Gastrocnemius medialis (tissue), 4 donors: ENCODE measurements at regions not wholly inside any gene's neighbourhood (a gene's known extent, or its start where the extent isn't known, plus 50 kb on each side); places are given as distances from the start of the nearest gene placed in this dataset.

ENCODE experiments used
- ATAC-seq, 2 donors: fragments of 150-250 bp; one replicate each; pipeline ENCODE4 v1.9.1; 2016
- DNase-seq, 2 donors: peaks; one replicate each; pipeline ENCODE4 v3.0.0-alpha.2; 2019
- H3K27ac ChIP-seq, 4 donors: fragments of 200-600 bp; sonication (generic); 1 replicate in 1 of 4; 2 replicates in 3 of 4; pipeline ENCODE4 v1.5.1; 2016 to 2018; ENCODE audit warnings: mild to moderate bottlenecking in 2 of 4, moderate library complexity in 1 of 4
- H3K27me3 ChIP-seq, 3 donors: fragments of 200-600 bp; sonication (generic) in 2 of 3; 1 replicate in 1 of 3; 2 replicates in 2 of 3; pipeline versions ENCODE4 v1.5.1 to v1.6.0; 2016 to 2019; ENCODE audit warnings: mild to moderate bottlenecking in 1 of 3, moderate library complexity in 1 of 3
- H3K36me3 ChIP-seq, 2 donors: fragments of 200-600 bp; sonication (generic) in 1 of 2; one replicate each; pipeline ENCODE4 v1.5.1; 2017 to 2018
- H3K4me1 ChIP-seq, 2 donors: fragments of 200-600 bp; sonication (generic) in 1 of 2; one replicate each; pipeline ENCODE4 v1.5.1; 2016 to 2017; ENCODE audit warnings: mild to moderate bottlenecking in 2 of 2
- H3K4me3 ChIP-seq, 4 donors: fragments of 200-600 bp; sonication (generic) in 3 of 4; 1 replicate in 1 of 4; 2 replicates in 3 of 4; pipeline ENCODE4 v1.5.1; 2016 to 2019; ENCODE audit warnings: mild to moderate bottlenecking in 2 of 4
- H3K9me3 ChIP-seq, 3 donors: fragments of 200-600 bp; sonication (generic) in 2 of 3; 1 replicate in 1 of 3; 2 replicates in 2 of 3; pipeline ENCODE4 v1.5.1; 2016 to 2019
- CTCF ChIP-seq, 5 experiments: fragments of 450-650 bp in 3 of 5; fragments of 200-600 bp in 2 of 5; sonication (generic) in 2 of 5; IDR thresholded peaks in 4 of 5; conservative IDR thresholded peaks in 1 of 5; 1 replicate in 4 of 5; 2 replicates in 1 of 5; pipeline ENCODE4 v1.5.1; 2016 to 2019; ENCODE audit warnings: antibody characterized with exemption in 5 of 5, mild to moderate bottlenecking in 3 of 5, moderate library complexity in 3 of 5
- POLR2A ChIP-seq, 2 donors: fragments of 450-650 bp; IDR thresholded peaks; one replicate each; pipeline ENCODE4 v1.6.1; 2017; ENCODE audit warnings: antibody characterized with exemption in 2 of 2, mild to moderate bottlenecking in 2 of 2, moderate library complexity in 2 of 2
- in situ Hi-C, 4 donors: fragments of 200-750 bp; cut with MboI; loops; one replicate each; pipeline versions ENCODE4 v1.15.0 to v1.8.0; 2017; ENCODE audit warnings: low sequenced_read_pairs in 4 of 4
- intact Hi-C: fragments of 100-400 bp; cut with DNase I; formaldehyde crosslinking; loops from one replicate; pipeline ENCODE4 v1.15.1; 2023; ENCODE audit warnings: low total_unique reads

- in situ Hi-C loops = no loop called here
- no peak overlapping the region for H3K4me3 ChIP-seq
- intact Hi-C loops = no loop called here
- H3K27ac ChIP-seq = no peak overlapping the region
- no peaks in the 10 kb centered on the region for H3K36me3 ChIP-seq
- H3K27me3 ChIP-seq = no peaks in the 10 kb centered on the region
- no peak for ATAC-seq
- no peaks in the 10 kb centered on the region for H3K4me1 ChIP-seq
- DNase-seq = no peak
- H3K9me3 ChIP-seq = no peaks in the 10 kb centered on the region
- TF ChIP-seq POLR2A (IDR thresholded peaks at IDR 0.05) = no peak
- TF ChIP-seq CTCF (IDR thresholded peaks at IDR 0.05 in 4 of 5, conservative IDR thresholded peaks at IDR 0.05 in 1 of 5) = no peak
These were observed 57.4 kb upstream of the CAMK1G start for GRCh38 chr1:209526137-209526536.

DNA sequence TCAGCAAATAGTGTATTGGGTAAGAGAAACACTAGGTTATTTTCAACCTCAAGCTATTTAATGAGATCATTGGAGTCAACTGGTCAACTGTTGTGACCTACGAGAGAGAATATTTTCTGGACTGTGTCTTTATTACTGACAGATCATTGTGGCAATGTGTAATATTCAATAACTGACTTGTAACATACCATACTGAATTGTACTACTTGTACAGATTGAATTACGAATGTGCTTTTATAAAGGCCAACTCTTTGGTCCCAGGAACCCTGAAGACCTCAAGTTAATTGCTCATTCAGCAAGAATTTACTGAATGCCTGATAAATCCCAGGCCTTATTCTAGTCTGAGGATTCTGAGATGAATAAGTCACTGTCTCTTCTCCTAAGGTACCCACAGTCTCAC, 56.1 kb upstream of the CAMK1G start:
- Histone ChIP-seq H3K27ac (no peak overlapping the region), H3K4me1 (no peaks in the 10 kb centered on the region), H3K27me3 (no peaks in the 10 kb centered on the region), H3K4me3 (no peak overlapping the region), H3K9me3 (no peaks in the 10 kb centered on the region), H3K36me3 (no peaks in the 10 kb centered on the region)
- intact Hi-C loops = no loop called here
- TF ChIP-seq CTCF (IDR thresholded peaks at IDR 0.05 in 4 of 5, conservative IDR thresholded peaks at IDR 0.05 in 1 of 5) (no peak), POLR2A (IDR thresholded peaks at IDR 0.05) (no peak)
- DNase-seq (no peak), ATAC-seq (no peak)
- in situ Hi-C loops = no loop called here

DNA sequence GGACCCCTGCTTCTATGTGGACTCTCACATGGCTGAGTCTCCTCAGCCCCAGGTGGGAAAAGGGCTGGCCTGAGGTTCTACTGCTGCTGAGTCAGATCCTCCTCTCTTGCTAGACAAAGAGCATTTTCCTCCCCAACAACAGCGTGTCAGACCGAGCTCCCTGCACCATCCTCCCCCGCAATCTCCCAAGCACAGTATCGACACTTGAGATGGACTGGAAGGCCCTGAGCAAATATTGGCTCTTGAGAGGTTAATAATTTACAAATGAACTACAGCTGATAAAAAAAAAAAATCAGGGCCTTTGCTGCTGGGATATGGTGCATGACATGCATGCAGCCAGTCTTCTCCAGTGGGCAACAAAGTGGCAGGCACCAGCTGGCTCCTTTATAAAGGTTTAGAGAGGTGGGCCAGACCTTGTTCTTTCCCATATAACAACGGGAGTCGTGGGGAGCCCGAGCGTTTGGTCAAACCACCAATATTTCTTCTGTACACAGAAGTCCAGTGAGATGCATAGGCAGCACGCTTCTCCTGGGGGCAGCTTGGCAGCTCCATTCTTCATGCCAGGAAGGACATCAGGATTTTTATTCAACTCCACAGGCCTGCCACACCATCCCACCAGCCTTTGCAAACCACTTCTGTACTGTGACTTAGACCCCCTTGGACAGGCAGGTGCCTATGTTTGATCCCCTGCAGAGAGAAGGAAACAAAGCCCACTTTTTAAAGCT, 55.4 kb upstream of the CAMK1G start:
- TF ChIP-seq CTCF (IDR thresholded peaks at IDR 0.05 in 4 of 5, conservative IDR thresholded peaks at IDR 0.05 in 1 of 5) (no peak), POLR2A (IDR thresholded peaks at IDR 0.05) (no peak)
- ATAC-seq = no peak
- Histone ChIP-seq H3K4me3 (no peak overlapping the region), H3K36me3 (no peaks in the 10 kb centered on the region), H3K4me1 (no peaks in the 10 kb centered on the region), H3K27ac (no peak overlapping the region), H3K9me3 (no peaks in the 10 kb centered on the region), H3K27me3 (no peaks in the 10 kb centered on the region)
- intact Hi-C loops = no loop called here
- no peak for DNase-seq
- in situ Hi-C loops = no loop called here

DNA sequence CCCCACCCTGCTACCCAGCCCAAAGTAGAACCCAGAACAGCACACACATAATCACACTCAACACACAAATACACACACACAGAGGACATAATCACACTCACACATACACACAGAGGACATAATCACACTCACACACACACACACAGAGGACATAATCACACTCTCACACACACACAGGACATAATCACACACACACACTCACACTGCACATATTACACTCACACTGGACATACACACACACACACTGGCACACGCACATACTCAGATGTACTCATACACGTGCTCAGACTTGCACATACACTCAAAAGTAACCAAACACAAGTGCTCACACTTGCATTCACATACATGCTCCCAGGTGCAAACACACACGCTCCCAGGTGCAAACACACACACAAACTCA, 54.3 kb upstream of the CAMK1G start:
- TF ChIP-seq CTCF (IDR thresholded peaks at IDR 0.05 in 4 of 5, conservative IDR thresholded peaks at IDR 0.05 in 1 of 5) = no peak
- TF ChIP-seq POLR2A (IDR thresholded peaks at IDR 0.05) = no peak
- H3K4me1 ChIP-seq = no peaks in the 10 kb centered on the region
- H3K27ac ChIP-seq = no peak overlapping the region
- intact Hi-C loops (no loop called here), in situ Hi-C loops (no loop called here)
- ATAC-seq (no peak), DNase-seq (no peak)
- H3K4me3 ChIP-seq = no peak overlapping the region
- no peaks in the 10 kb centered on the region for H3K27me3 ChIP-seq
- H3K36me3 ChIP-seq = no peaks in the 10 kb centered on the region
- no peaks in the 10 kb centered on the region for H3K9me3 ChIP-seq

DNA sequence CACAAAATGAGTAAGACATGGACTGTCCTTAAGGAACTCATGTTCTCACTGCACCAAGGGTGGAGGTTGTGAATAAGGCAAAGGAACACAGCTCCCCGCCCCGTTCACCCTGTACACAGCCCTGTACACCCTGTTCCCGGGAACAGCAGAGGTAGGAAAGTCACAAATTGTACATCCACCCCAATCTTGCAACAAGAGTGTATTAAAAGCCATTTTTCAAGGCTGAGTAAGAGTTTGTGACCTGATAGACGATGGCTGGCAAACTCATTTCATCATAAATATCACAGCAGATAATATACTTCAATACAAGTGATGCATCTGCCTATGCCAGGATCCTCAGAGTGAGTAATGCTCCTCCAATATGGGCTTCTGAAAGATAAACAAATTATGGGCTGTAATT, 52.5 kb upstream of the CAMK1G start:
- intact Hi-C loops = no loop called here
- no peaks in the 10 kb centered on the region for H3K27me3 ChIP-seq

More for the DNA sequence above, 52.5 kb upstream of the CAMK1G start:
- no peak for TF ChIP-seq POLR2A (IDR thresholded peaks at IDR 0.05)
- no peaks in the 10 kb centered on the region for H3K9me3 ChIP-seq
- peak in 1 of 2 donors; percentile 37 for DNase-seq
- in situ Hi-C loops = no loop called here
- H3K4me3 ChIP-seq = no peak overlapping the region
- ATAC-seq = peak; percentile 6 to 63
- H3K36me3 ChIP-seq = no peaks in the 10 kb centered on the region
- H3K4me1 ChIP-seq = no peaks in the 10 kb centered on the region
- H3K27ac ChIP-seq = no peak overlapping the region
